ENCODE measurements at regions not wholly inside any gene's neighbourhood (a gene's known extent, or its start where the extent isn't known, plus 50 kb on each side); places are given as distances from the start of the nearest gene placed in this dataset.

DNA sequence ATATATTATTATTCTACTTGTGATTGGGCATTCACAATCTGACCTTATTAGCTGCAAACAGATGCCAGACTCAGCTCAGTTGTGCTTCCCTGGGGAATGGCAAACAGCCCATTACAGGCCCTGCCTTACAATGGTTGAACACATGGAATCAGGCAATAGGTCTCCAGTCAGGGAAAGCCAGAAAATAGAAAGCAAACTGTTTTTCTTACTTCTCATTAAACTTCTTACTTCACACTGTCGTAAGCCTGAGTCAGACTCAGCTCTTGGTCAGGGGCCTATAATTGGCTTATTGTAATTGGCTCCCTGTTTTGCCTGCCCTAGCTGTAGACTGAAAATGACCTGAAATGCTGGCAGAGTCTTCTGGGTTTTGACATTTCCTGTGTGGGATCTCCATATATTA is 77.0 kb upstream of the CA10 start:
- no peak for DNase-seq (ENCODE audit: low spot score)

DNA sequence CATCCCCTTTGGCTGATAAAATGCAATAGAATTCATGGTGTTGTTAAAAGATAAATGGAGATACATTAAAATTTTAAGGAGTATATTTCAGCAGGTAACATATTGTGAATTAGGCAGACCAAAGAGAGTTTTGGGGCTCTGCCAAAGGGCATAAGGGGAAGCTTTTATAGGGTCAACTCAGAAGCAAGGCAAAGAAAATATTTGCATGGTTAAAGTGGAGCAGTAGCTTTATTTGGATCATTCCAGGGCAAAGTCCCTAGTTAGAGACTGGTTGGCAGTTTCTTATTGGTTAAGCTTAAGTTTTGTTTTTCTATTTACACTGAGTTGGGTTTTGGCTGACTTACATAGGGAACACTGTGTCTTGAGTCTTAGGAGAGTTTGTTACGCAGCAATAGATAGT is 75.1 kb upstream of the CA10 start:
- DNase-seq (ENCODE audit: low spot score): no peak

DNA sequence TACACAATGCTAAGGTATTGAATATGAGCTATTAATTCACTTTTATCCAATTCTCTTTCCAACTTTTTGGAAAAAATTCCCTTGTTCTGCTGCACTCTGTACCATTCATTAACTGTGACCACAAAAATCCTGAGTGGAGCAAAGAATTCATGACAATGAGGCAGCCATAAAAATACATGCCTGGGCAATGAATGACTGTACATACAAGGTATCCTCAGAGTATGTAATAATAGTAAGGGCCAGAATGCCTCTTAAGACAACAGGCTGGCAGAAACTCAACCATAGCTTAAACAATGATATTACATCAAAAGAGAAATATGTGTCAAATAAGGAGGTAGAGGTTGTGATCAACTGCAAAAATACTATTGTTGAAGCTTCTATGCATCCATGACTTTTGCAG is 74.7 kb upstream of the CA10 start:
- no peak for DNase-seq (ENCODE audit: low spot score)

DNA sequence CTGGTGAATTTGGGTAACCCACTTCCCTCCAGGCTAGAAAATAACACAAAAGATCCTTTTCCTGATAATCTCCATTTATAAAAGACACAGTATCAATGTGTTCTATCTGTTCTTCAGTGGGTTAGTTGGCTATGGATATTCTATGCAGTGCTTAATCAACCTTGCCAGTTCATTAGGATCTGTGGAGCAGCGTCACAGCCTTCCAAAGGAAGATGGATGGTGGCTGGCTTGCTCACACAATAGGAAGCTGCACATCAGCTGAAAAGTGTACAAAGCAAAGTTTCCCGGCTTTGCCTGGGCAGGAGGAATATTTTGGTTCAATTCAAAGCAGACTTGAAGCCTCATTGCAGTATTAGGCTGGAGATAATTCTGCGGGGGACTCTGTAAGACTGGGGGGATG is 70.3 kb upstream of the CA10 start:
- no peak for DNase-seq (ENCODE audit: low spot score)

DNA sequence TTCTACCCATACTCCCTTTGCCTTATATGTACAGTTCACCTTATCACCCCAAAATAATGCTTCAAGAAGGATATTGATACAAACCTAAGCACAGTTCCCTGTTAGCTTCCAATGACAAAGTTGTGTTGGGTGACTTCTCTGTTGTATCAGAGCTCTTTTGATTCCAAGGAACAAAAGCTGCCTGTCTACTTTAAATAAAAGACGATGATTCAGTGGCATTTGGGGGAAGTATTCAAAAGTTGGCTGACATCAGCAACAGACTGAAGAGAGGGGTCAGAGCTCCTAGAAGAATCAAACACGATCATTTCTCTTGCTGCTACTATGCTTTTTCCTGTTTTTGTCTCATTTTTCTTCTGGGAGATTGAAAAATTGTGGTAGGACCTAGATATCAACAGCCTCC is 69.4 kb upstream of the CA10 start:
- no peak for DNase-seq (ENCODE audit: low spot score)

DNA sequence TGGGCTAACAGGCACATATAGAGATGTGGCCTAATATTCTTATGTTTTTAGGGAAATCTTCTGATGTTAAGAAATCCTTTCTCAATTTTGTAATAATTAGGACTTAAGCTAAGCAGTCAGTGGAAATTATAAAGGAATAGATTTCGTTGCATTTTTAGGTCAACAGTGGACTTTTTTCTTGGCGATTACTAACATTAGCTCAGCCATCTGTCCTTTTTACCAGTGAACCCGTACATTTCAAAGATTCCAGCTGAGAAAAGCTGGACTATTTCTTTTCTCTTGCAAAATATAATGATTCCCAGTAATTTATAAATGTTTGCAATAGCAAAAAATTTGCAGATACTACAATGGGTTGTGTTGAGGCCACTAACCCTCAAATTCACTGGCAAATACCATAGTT is 54.9 kb upstream of the CA10 start:
- DNase-seq (ENCODE audit: low spot score): no peak

DNA sequence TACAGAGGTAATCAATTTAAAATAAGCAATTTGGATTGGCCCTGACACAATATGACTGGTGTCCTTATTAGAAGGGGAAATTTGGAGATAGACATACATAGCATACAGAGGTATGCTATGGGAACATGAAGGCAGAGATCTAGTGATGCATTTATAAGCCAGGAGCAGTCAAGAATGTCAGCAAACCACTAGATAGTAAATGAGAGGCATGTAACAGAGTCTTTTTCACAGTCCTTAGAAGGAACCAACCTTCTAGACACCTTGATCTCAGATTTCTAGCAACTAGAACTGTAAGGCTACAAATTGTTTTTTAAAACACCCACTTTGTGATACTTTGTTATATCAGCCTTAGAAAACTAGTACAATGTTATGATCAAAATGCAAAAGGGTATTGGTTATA is 54.3 kb upstream of the CA10 start:
- no peak for DNase-seq (ENCODE audit: low spot score)

DNA sequence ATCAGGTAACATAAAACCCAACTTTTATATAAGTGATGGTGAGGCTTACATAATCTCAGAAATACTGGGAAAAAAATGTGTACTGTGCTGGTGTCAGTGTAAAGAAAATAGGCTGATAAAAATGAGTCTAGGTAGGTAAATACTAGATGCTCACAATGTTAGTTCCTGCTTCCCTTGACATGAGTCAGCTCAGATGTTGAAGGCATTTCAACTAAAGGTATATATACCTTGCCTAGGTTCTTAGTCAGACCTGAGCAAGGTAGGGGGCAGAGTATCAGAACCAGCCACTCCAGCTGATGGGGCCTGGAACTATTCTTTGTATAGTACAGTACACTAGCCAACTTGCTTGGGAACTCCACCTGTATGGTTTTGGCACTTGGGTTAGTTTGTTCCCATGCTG is 51.0 kb upstream of the CA10 start:
- DNase-seq (ENCODE audit: low spot score): no peak

Data from mucosa of gallbladder (tissue), 1 donor.